ENCODE measurements at regions not wholly inside any gene's neighbourhood (a gene's known extent, or its start where the extent isn't known, plus 50 kb on each side); places are given as distances from the start of the nearest gene placed in this dataset.

- ChIA-PET POLR2A (no interaction called here), CTCF (no interaction called here)
- Mint-ChIP-seq H3K27ac (no peak overlapping the region), H3K4me3 (no peak overlapping the region), H3K36me3 (no peaks in the 10 kb centered on the region), H3K9me3 (peaks cover 0 to 11% (median 7%) of the 10 kb centered on the region in 3 donors), H3K27me3 (peaks cover 9 to 23% of the 10 kb centered on the region in 2 donors), H3K4me1 (no peaks in the 10 kb centered on the region)
- Histone ChIP-seq H3K4me1 (ENCODE audit: control insufficient read depth in 1 of 2, extremely low read depth in 1 of 2, insufficient read depth in 2 of 2, low read length in 2 of 2) (no peaks in the 10 kb centered on the region), H3K27me3 (replicated peaks in 1 of 2; ENCODE audit: control insufficient read depth in 2 of 2, extremely low read depth in 1 of 2, insufficient read depth in 2 of 2, low read length in 1 of 2) (peaks cover 0 to 8% of the 10 kb centered on the region in 2 experiments), H3K27ac (ENCODE audit: low read length) (no peak overlapping the region), H3K4me3 (ENCODE audit: control insufficient read depth in 1 of 2, extremely low read depth in 1 of 2, low read length in 1 of 2) (no peak overlapping the region), H3K36me3 (ENCODE audit: control insufficient read depth in 2 of 2, extremely low read depth in 1 of 2, insufficient read depth in 1 of 2, low read length in 1 of 2) (no peaks in the 10 kb centered on the region), H3K9me3 (no peaks in the 10 kb centered on the region)
- DNase-seq = no peak
- ATAC-seq (replicated peaks in 1 of 4) = no peak
- 75% methylated on average over 4 of the region's 10 CpGs for WGBS (ENCODE audit: insufficient coverage)
Observed at GRCh38 chr9:88215196-88216125, 77.2 kb upstream of the SPATA31C2 start.

- peaks cover 11 to 15% of the 10 kb centered on the region in 2 donors for H3K27me3 Mint-ChIP-seq
- ATAC-seq (replicated peaks in 1 of 4) = no peak
- ChIA-PET POLR2A (no interaction called here), CTCF (no interaction called here)
- no peak overlapping the region for H3K4me3 Mint-ChIP-seq
- DNase-seq = no peak
- peaks cover 0 to 3% of the 10 kb centered on the region in 2 experiments for H3K27me3 ChIP-seq (replicated peaks in 1 of 2; ENCODE audit: control insufficient read depth in 2 of 2, extremely low read depth in 1 of 2, insufficient read depth in 2 of 2, low read length in 1 of 2)
- 94% methylated on average over 3 of the region's 8 CpGs for WGBS (ENCODE audit: insufficient coverage)
- H3K4me3 ChIP-seq (ENCODE audit: control insufficient read depth in 1 of 2, extremely low read depth in 1 of 2, low read length in 1 of 2) = no peak overlapping the region
- no peaks in the 10 kb centered on the region for H3K4me1 ChIP-seq (ENCODE audit: control insufficient read depth in 1 of 2, extremely low read depth in 1 of 2, insufficient read depth in 2 of 2, low read length in 2 of 2)
- H3K4me1 Mint-ChIP-seq = peaks cover 0 to 2% (median 0%) of the 10 kb centered on the region in 3 donors
- H3K9me3 Mint-ChIP-seq = no peaks in the 10 kb centered on the region
- H3K27ac Mint-ChIP-seq = no peak overlapping the region
- H3K36me3 ChIP-seq (ENCODE audit: control insufficient read depth in 2 of 2, extremely low read depth in 1 of 2, insufficient read depth in 1 of 2, low read length in 1 of 2) = no peaks in the 10 kb centered on the region
- no peaks in the 10 kb centered on the region for H3K36me3 Mint-ChIP-seq
- H3K9me3 ChIP-seq = no peaks in the 10 kb centered on the region
- H3K27ac ChIP-seq (ENCODE audit: low read length) = no peak overlapping the region
Observed at GRCh38 chr9:88202321-88202720, 64.0 kb upstream of the SPATA31C2 start.

- CTCF ChIA-PET = no interaction called here
- H3K27me3 Mint-ChIP-seq = peaks cover 13 to 19% of the 10 kb centered on the region in 2 donors
- H3K36me3 Mint-ChIP-seq = no peaks in the 10 kb centered on the region
- Histone ChIP-seq H3K36me3 (ENCODE audit: control insufficient read depth in 2 of 2, extremely low read depth in 1 of 2, insufficient read depth in 1 of 2, low read length in 1 of 2) (no peaks in the 10 kb centered on the region), H3K27ac (ENCODE audit: low read length) (no peak overlapping the region), H3K27me3 (replicated peaks in 1 of 2; ENCODE audit: control insufficient read depth in 2 of 2, extremely low read depth in 1 of 2, insufficient read depth in 2 of 2, low read length in 1 of 2) (peaks cover 0 to 5% of the 10 kb centered on the region in 2 experiments), H3K4me3 (ENCODE audit: control insufficient read depth in 1 of 2, extremely low read depth in 1 of 2, low read length in 1 of 2) (no peak overlapping the region), H3K4me1 (ENCODE audit: control insufficient read depth in 1 of 2, extremely low read depth in 1 of 2, insufficient read depth in 2 of 2, low read length in 2 of 2) (no peaks in the 10 kb centered on the region), H3K9me3 (no peaks in the 10 kb centered on the region)
- DNase-seq (no peak), ATAC-seq (replicated peaks in 1 of 4) (no peak)
- 63% methylated on average over 2 of the region's 7 CpGs for WGBS (ENCODE audit: insufficient coverage)
- POLR2A ChIA-PET = no interaction called here
- H3K27ac Mint-ChIP-seq = no peak overlapping the region
- peaks cover 0 to 2% (median 0%) of the 10 kb centered on the region in 3 donors for H3K4me1 Mint-ChIP-seq
- no peak overlapping the region for H3K4me3 Mint-ChIP-seq
- no peaks in the 10 kb centered on the region for H3K9me3 Mint-ChIP-seq
Observed at GRCh38 chr9:88198341-88198807, 60.1 kb upstream of the SPATA31C2 start.

- Histone ChIP-seq H3K9me3 (no peaks in the 10 kb centered on the region), H3K4me3 (ENCODE audit: control insufficient read depth in 1 of 2, extremely low read depth in 1 of 2, low read length in 1 of 2) (no peak overlapping the region), H3K27ac (ENCODE audit: low read length) (no peak overlapping the region), H3K4me1 (ENCODE audit: control insufficient read depth in 1 of 2, extremely low read depth in 1 of 2, insufficient read depth in 2 of 2, low read length in 2 of 2) (no peaks in the 10 kb centered on the region), H3K27me3 (replicated peaks in 1 of 2; ENCODE audit: control insufficient read depth in 2 of 2, extremely low read depth in 1 of 2, insufficient read depth in 2 of 2, low read length in 1 of 2) (peaks cover 0 to 5% of the 10 kb centered on the region in 2 experiments), H3K36me3 (ENCODE audit: control insufficient read depth in 2 of 2, extremely low read depth in 1 of 2, insufficient read depth in 1 of 2, low read length in 1 of 2) (no peaks in the 10 kb centered on the region)
- 67% methylated on average over 1 of the region's 4 CpGs for WGBS (ENCODE audit: insufficient coverage)
- Mint-ChIP-seq H3K9me3 (no peaks in the 10 kb centered on the region), H3K27me3 (peaks cover 17 to 23% of the 10 kb centered on the region in 2 donors), H3K4me3 (no peak overlapping the region), H3K27ac (no peak overlapping the region), H3K4me1 (peaks cover 0 to 2% (median 0%) of the 10 kb centered on the region in 3 donors), H3K36me3 (no peaks in the 10 kb centered on the region)
- ATAC-seq (replicated peaks in 1 of 4) (no peak), DNase-seq (no peak)
- CTCF ChIA-PET = no interaction called here
- POLR2A ChIA-PET = no interaction called here
Observed at GRCh38 chr9:88197781-88198340, 59.6 kb upstream of the SPATA31C2 start.

GRCh38 chr9:88197016-88197415 lies 58.7 kb upstream of the SPATA31C2 start:
- POLR2A ChIA-PET = no interaction called here
- 13% methylated on average over 2 of the region's 3 CpGs for WGBS (ENCODE audit: insufficient coverage)
- no peak overlapping the region for H3K27ac ChIP-seq (ENCODE audit: low read length)
- no peaks in the 10 kb centered on the region for H3K9me3 ChIP-seq
- DNase-seq (no peak), ATAC-seq (replicated peaks in 1 of 4) (no peak)
- no peak overlapping the region for H3K4me3 ChIP-seq (ENCODE audit: control insufficient read depth in 1 of 2, extremely low read depth in 1 of 2, low read length in 1 of 2)
- H3K27me3 ChIP-seq (replicated peaks in 1 of 2; ENCODE audit: control insufficient read depth in 2 of 2, extremely low read depth in 1 of 2, insufficient read depth in 2 of 2, low read length in 1 of 2) = peaks cover 0 to 5% of the 10 kb centered on the region in 2 experiments
- Mint-ChIP-seq H3K27me3 (peaks cover 22 to 28% of the 10 kb centered on the region in 2 donors), H3K4me1 (peaks cover 0 to 2% (median 0%) of the 10 kb centered on the region in 3 donors), H3K36me3 (no peaks in the 10 kb centered on the region), H3K4me3 (no peak overlapping the region), H3K9me3 (no peaks in the 10 kb centered on the region), H3K27ac (no peak overlapping the region)
- no peaks in the 10 kb centered on the region for H3K36me3 ChIP-seq (ENCODE audit: control insufficient read depth in 2 of 2, extremely low read depth in 1 of 2, insufficient read depth in 1 of 2, low read length in 1 of 2)
- H3K4me1 ChIP-seq (ENCODE audit: control insufficient read depth in 1 of 2, extremely low read depth in 1 of 2, insufficient read depth in 2 of 2, low read length in 2 of 2) = no peaks in the 10 kb centered on the region
- CTCF ChIA-PET = no interaction called here

- no peaks in the 10 kb centered on the region for H3K36me3 Mint-ChIP-seq
- POLR2A ChIA-PET = no interaction called here
- H3K27ac Mint-ChIP-seq = no peak overlapping the region
- no peaks in the 10 kb centered on the region for H3K9me3 Mint-ChIP-seq
- Histone ChIP-seq H3K9me3 (no peaks in the 10 kb centered on the region), H3K36me3 (ENCODE audit: control insufficient read depth in 2 of 2, extremely low read depth in 1 of 2, insufficient read depth in 1 of 2, low read length in 1 of 2) (no peaks in the 10 kb centered on the region), H3K4me3 (ENCODE audit: control insufficient read depth in 1 of 2, extremely low read depth in 1 of 2, low read length in 1 of 2) (no peak overlapping the region), H3K4me1 (ENCODE audit: control insufficient read depth in 1 of 2, extremely low read depth in 1 of 2, insufficient read depth in 2 of 2, low read length in 2 of 2) (no peaks in the 10 kb centered on the region), H3K27ac (ENCODE audit: low read length) (no peak overlapping the region), H3K27me3 (replicated peaks in 1 of 2; ENCODE audit: control insufficient read depth in 2 of 2, extremely low read depth in 1 of 2, insufficient read depth in 2 of 2, low read length in 1 of 2) (peaks cover 0 to 5% of the 10 kb centered on the region in 2 experiments)
- DNase-seq (no peak), ATAC-seq (replicated peaks in 1 of 4) (no peak)
- H3K4me1 Mint-ChIP-seq = peaks cover 0 to 2% (median 0%) of the 10 kb centered on the region in 3 donors
- 100% methylated on average over 1 of the region's 5 CpGs for WGBS (ENCODE audit: insufficient coverage)
- no peak overlapping the region for H3K4me3 Mint-ChIP-seq
- CTCF ChIA-PET = no interaction called here
- H3K27me3 Mint-ChIP-seq = peaks cover 22 to 28% of the 10 kb centered on the region in 2 donors
Observed at GRCh38 chr9:88196142-88196790, 58.0 kb upstream of the SPATA31C2 start.
